CD14-positive monocyte (primary cell): ENCODE measurements at regions not wholly inside any gene's neighbourhood (a gene's known extent, or its start where the extent isn't known, plus 50 kb on each side); places are given as distances from the start of the nearest gene placed in this dataset.

Experiments used
- DNase-seq, 3 donors: peaks; one replicate each; pipeline ENCODE4 v3.0.0-alpha.2; 2011 to 2022
- H2AFZ ChIP-seq: 2 replicates; pipeline ENCODE4 v1.6.0; 2012; ENCODE audit warnings: mild to moderate bottlenecking, low read depth, low read length, inconsistent platforms; ENCODE audit not compliant: insufficient read depth, poor library complexity, severe bottlenecking
- H3K27ac ChIP-seq, 2 donors: 1 replicate in 1 of 2; 2 replicates in 1 of 2; pipeline ENCODE4 v1.5.1; 2012 to 2013; ENCODE audit warnings: low read length in 2 of 2, control low read depth in 1 of 2, inconsistent platforms in 1 of 2, low read depth in 1 of 2, mild to moderate bottlenecking in 1 of 2
- H3K27me3 ChIP-seq, 2 donors: one replicate each; pipeline versions ENCODE4 v1.6.0 to v1.6.1; 2011 to 2013; ENCODE audit warnings: low read length in 2 of 2; ENCODE audit not compliant: control insufficient read depth in 2 of 2, insufficient read depth in 2 of 2
- H3K36me3 ChIP-seq, 2 donors: replicated peaks in 1 of 2; 1 replicate in 1 of 2; 2 replicates in 1 of 2; pipeline versions ENCODE4 v1.5.1 to v1.6.1; 2012 to 2013; ENCODE audit warnings: low read length in 2 of 2, control low read depth in 1 of 2, inconsistent platforms in 1 of 2, mild to moderate bottlenecking in 1 of 2; ENCODE audit not compliant: insufficient read depth in 2 of 2, control insufficient read depth in 1 of 2
- H3K4me1 ChIP-seq, 2 donors: 1 replicate in 1 of 2; 2 replicates in 1 of 2; pipeline versions ENCODE4 v1.5.1 to v1.6.1; 2012 to 2013; ENCODE audit warnings: low read length in 2 of 2, control low read depth in 1 of 2, inconsistent platforms in 1 of 2, mild to moderate bottlenecking in 1 of 2, moderate library complexity in 1 of 2; ENCODE audit not compliant: insufficient read depth in 2 of 2, control insufficient read depth in 1 of 2
- H3K4me2 ChIP-seq: replicated peaks from 2 replicates; pipeline ENCODE3; 2012; ENCODE audit warnings: low read length, moderate library complexity, mild to moderate bottlenecking; ENCODE audit not compliant: poor library complexity, severe bottlenecking; ENCODE audit errors: extremely low read depth
- H3K4me3 ChIP-seq, 3 experiments: fragments of 200-600 bp in 1 of 3; sonication (generic) in 1 of 3; replicated peaks in 1 of 3; 1 replicate in 2 of 3; 2 replicates in 1 of 3; pipeline ENCODE4 v1.5.1; 2011 to 2013; ENCODE audit warnings: low read length in 3 of 3, mild to moderate bottlenecking in 3 of 3, control low read depth in 2 of 3, low read depth in 2 of 3, inconsistent platforms in 1 of 3, moderate library complexity in 1 of 3
- H3K79me2 ChIP-seq: 2 replicates; pipeline ENCODE4 v1.6.0; 2012; ENCODE audit warnings: mild to moderate bottlenecking, control low read depth, inconsistent platforms, low read length, moderate library complexity; ENCODE audit not compliant: insufficient read depth
- H3K9ac ChIP-seq: 2 replicates; pipeline ENCODE4 v1.6.0; 2017; ENCODE audit warnings: low read length, mild to moderate bottlenecking; ENCODE audit not compliant: insufficient read depth, poor library complexity, severe bottlenecking
- H3K9me3 ChIP-seq, 2 donors: replicated peaks in 1 of 2; 1 replicate in 1 of 2; 2 replicates in 1 of 2; pipeline versions ENCODE4 v1.5.1 to v1.6.1; 2012 to 2013; ENCODE audit warnings: low read length in 2 of 2, control low read depth in 1 of 2; ENCODE audit not compliant: control insufficient read depth in 1 of 2, insufficient read depth in 1 of 2
- H4K20me1 ChIP-seq: 2 replicates; pipeline ENCODE4 v1.6.0; 2012; ENCODE audit warnings: mild to moderate bottlenecking, low read length, control low read depth, moderate library complexity; ENCODE audit not compliant: insufficient read depth
- H3K27ac Mint-ChIP-seq, 7 donors: one replicate each; pipeline ENCODE4 v1.8.0; 2020; ENCODE audit warnings: mild to moderate bottlenecking in 7 of 7, mixed read lengths in 7 of 7, moderate library complexity in 6 of 7, inconsistent platforms in 2 of 7
- H3K27me3 Mint-ChIP-seq, 3 donors: one replicate each; pipeline ENCODE4 v1.8.0; 2021 to 2022; ENCODE audit warnings: low read depth in 3 of 3, mild to moderate bottlenecking in 3 of 3, mixed read lengths in 3 of 3, moderate library complexity in 3 of 3, inconsistent platforms in 1 of 3
- H3K36me3 Mint-ChIP-seq, 2 donors: one replicate each; pipeline ENCODE4 v1.8.0; 2020; ENCODE audit warnings: mixed read lengths in 2 of 2, inconsistent platforms in 1 of 2, mild to moderate bottlenecking in 1 of 2
- H3K4me1 Mint-ChIP-seq: one replicate; pipeline ENCODE4 v1.8.0; 2020; ENCODE audit warnings: mild to moderate bottlenecking, mixed read lengths
- H3K4me3 Mint-ChIP-seq, 2 donors: one replicate each; pipeline ENCODE4 v1.8.0; 2020; ENCODE audit warnings: mild to moderate bottlenecking in 2 of 2, mixed read lengths in 2 of 2, moderate library complexity in 1 of 2
- H3K9me3 Mint-ChIP-seq, 7 donors: one replicate each; pipeline ENCODE4 v1.8.0; 2020 to 2022; ENCODE audit warnings: mixed read lengths in 7 of 7, mild to moderate bottlenecking in 6 of 7, moderate library complexity in 6 of 7, inconsistent platforms in 2 of 7
- CTCF ChIP-seq: fragments of 200-600 bp; IDR thresholded peaks from one replicate; pipeline ENCODE4 v1.8.0; 2022; ENCODE audit warnings: antibody characterized with exemption, mild to moderate bottlenecking
- WGBS: methylation state at CpG from one replicate; pipeline ENCODE4 v1.1.5; 2013; ENCODE audit warnings: missing lambda C conversion rate; ENCODE audit not compliant: insufficient coverage; 5-methylcytosine and 5-hydroxymethylcytosine counted together
- intact Hi-C, 2 donors: fragments of 100-400 bp; cut with micrococcal nuclease; formaldehyde crosslinking; loops; one replicate each; pipeline versions ENCODE4 v1.15.0 to v1.15.1; 2023

DNA sequence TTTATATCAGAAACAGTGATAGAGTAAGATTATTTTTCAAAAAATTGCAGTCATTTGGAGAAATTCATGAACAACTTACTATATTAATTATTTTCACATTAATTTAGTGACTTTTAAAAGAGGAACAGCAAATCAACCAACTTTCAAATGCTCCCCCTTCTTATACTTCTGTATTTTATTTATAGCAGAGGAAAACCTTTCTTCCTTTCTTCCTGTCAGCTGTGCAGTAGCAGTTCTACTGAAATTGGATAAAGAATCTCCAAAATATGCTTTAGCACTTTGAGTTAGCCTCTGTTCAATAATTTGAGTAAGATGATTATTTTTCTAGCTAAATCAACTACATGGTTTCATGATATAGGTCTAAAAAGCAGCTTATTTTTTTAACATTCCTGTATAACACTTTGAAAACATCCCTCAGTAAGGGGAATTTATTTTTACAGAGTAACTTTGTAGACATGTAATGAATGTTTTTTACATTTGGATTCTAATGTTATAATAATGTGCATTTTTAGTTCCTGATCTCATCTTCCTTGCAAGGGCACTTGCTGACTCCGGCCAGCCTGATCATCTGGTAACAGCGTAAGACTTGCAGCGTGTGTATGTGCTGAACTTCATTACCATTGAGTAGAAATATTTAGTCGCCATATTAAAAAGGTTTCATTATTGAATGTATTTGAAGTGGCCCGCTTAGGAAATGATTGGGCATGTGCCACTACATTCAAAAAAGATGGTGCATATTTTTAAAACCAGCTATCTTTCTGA is 158.3 kb upstream of the HDAC9 start:
- H3K4me1 ChIP-seq = peaks cover 32 to 61% of the 10 kb centered on the region in 2 donors
- no peaks in the 10 kb centered on the region for H4K20me1 ChIP-seq
- peak overlapping the region; percentile 40 to 92 (median 85) for H3K27ac Mint-ChIP-seq
- intact Hi-C loops = no loop called here
- no peak for TF ChIP-seq CTCF
- H3K36me3 Mint-ChIP-seq = peaks cover 5 to 12% of the 10 kb centered on the region in 2 donors
- H3K9ac ChIP-seq = no peak overlapping the region
- no peaks in the 10 kb centered on the region for H3K27me3 ChIP-seq
- H3K9me3 Mint-ChIP-seq = peaks cover 4 to 11% (median 8%) of the 10 kb centered on the region in 7 donors
- H2AFZ ChIP-seq = no peak overlapping the region
- peak in 2 of 3 donors; percentile 39 to 60 for DNase-seq
- no peaks in the 10 kb centered on the region for H3K9me3 ChIP-seq
- H3K27me3 Mint-ChIP-seq = peaks cover 0 to 2% (median 0%) of the 10 kb centered on the region in 3 donors
- H3K36me3 ChIP-seq = no peaks in the 10 kb centered on the region
- H3K27ac ChIP-seq = peak overlapping the region; percentile 24 to 71
- H3K4me3 ChIP-seq = peak overlapping the region; percentile 8 to 71 (median 29)
- H3K4me2 ChIP-seq = peak overlapping the region; percentile 66
- peaks cover 92% of the 10 kb centered on the region for H3K79me2 ChIP-seq
- H3K4me3 Mint-ChIP-seq = peak overlapping the region; percentile 50 to 72
- peaks cover 55% of the 10 kb centered on the region for H3K4me1 Mint-ChIP-seq
- 0% methylated on average over 1 of the region's 5 CpGs for WGBS

DNA sequence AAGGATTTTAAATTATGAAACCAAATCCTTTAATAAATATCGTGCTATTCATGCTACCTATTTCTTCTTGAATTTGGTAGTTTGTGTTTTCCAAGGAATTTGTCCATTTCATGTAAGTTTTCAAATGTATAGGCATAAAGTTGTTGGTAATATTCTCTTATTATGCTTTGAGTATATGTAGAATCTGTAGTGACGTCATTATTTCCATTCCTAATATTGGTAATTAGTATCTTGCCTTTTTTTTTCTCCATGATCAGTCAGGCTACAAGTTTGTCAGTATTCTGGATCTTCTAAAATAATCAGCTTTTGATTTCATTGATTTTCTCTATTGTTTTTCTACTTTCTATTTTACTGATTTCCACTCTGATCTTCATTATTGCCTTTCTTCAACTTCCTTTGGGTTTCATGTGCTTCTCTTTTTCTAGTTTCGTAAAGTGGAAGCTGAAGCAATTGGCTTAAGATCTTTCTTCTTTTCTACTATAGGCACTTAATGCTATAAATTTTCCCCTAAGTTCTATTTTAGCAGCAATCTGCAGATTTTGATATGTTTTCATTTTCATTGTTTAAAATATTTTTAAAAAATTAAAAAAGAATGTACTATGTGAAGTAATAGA is 156.5 kb upstream of the HDAC9 start:
- peak overlapping the region; percentile 70 to 88 (median 81) for H3K27ac Mint-ChIP-seq
- Histone ChIP-seq H3K9me3 (no peaks in the 10 kb centered on the region), H2AFZ (no peak overlapping the region), H3K27ac (peak overlapping the region in 1 of 2 donors; percentile 71), H4K20me1 (peaks cover 6% of the 10 kb centered on the region), H3K79me2 (peaks cover 92% of the 10 kb centered on the region), H3K4me1 (peaks cover 32 to 62% of the 10 kb centered on the region in 2 donors), H3K9ac (no peak overlapping the region), H3K4me3 (peak overlapping the region in 2 of 3 experiments; percentile 20 to 64), H3K4me2 (peak overlapping the region; percentile 66), H3K27me3 (no peaks in the 10 kb centered on the region), H3K36me3 (peaks cover 0 to 5% of the 10 kb centered on the region in 2 donors)
- peaks cover 0 to 11% (median 7%) of the 10 kb centered on the region in 7 donors for H3K9me3 Mint-ChIP-seq
- peaks cover 56% of the 10 kb centered on the region for H3K4me1 Mint-ChIP-seq
- no CpG with 5 or more reads among the region's 3 CpGs for WGBS
- peaks cover 6 to 8% of the 10 kb centered on the region in 2 donors for H3K36me3 Mint-ChIP-seq
- H3K27me3 Mint-ChIP-seq = peaks cover 0 to 2% (median 0%) of the 10 kb centered on the region in 3 donors
- peak overlapping the region in 1 of 2 donors; percentile 84 for H3K4me3 Mint-ChIP-seq
- TF ChIP-seq CTCF = no peak
- DNase-seq = peak in 1 of 3 donors; percentile 41
- intact Hi-C loops = no loop called here
